Islet of Langerhans (tissue), 1 donor: ENCODE measurements at regions not wholly inside any gene's neighbourhood (a gene's known extent, or its start where the extent isn't known, plus 50 kb on each side); places are given as distances from the start of the nearest gene placed in this dataset.
"Not testable (repeated sequence)": the region's sequence is repeated elsewhere in the genome, so short reads cannot be mapped to it uniquely, and the experiment has no call there.

Source experiments
- FAIRE-seq: peaks from one replicate; lab custom pipeline; 2011; peaks lifted over from hg19 to GRCh38; lab: Jason Lieb, UNC

- FAIRE-seq = no peak
These were observed 213.9 kb downstream of the PRDM9 start for GRCh38 chr5:23721336-23721735.

- FAIRE-seq = no peak
These were observed 219.9 kb downstream of the PRDM9 start for GRCh38 chr5:23727271-23727670.

- FAIRE-seq = no peak
These were observed 222.6 kb downstream of the PRDM9 start for GRCh38 chr5:23730023-23730422.

- FAIRE-seq = no peak
These were observed 232.6 kb downstream of the PRDM9 start for GRCh38 chr5:23740029-23740428.

- no peak for FAIRE-seq
These were observed 235.3 kb downstream of the PRDM9 start for GRCh38 chr5:23742701-23743100.

GRCh38 chr5:23755906-23756305 is 248.5 kb downstream of the PRDM9 start:
- FAIRE-seq = no peak

GRCh38 chr5:23756779-23757178 is 249.4 kb downstream of the PRDM9 start:
- FAIRE-seq = no peak

- FAIRE-seq = no peak
These were observed 255.8 kb downstream of the PRDM9 start for GRCh38 chr5:23763170-23763569.

GRCh38 chr5:23776684-23777083 is 269.3 kb downstream of the PRDM9 start:
- FAIRE-seq = no peak

GRCh38 chr5:23800307-23800706 is 292.9 kb downstream of the PRDM9 start:
- not testable (repeated sequence) for FAIRE-seq

- peak; percentile 82 for FAIRE-seq
These were observed 313.5 kb downstream of the PRDM9 start for GRCh38 chr5:23820765-23821471.

- no peak for FAIRE-seq
These were observed 316.1 kb downstream of the PRDM9 start for GRCh38 chr5:23823521-23823920.

- FAIRE-seq = no peak
These were observed 317.8 kb downstream of the PRDM9 start for GRCh38 chr5:23825196-23825595.

- no peak for FAIRE-seq
These were observed 332.7 kb downstream of the PRDM9 start for GRCh38 chr5:23840083-23840482.

- FAIRE-seq = no peak
These were observed 357.4 kb downstream of the PRDM9 start for GRCh38 chr5:23864786-23865185.

GRCh38 chr5:23877847-23878246 is 370.4 kb downstream of the PRDM9 start:
- FAIRE-seq = no peak

GRCh38 chr5:23884405-23885031 is 377.1 kb downstream of the PRDM9 start:
- FAIRE-seq = no peak

- no peak for FAIRE-seq
These were observed 386.2 kb downstream of the PRDM9 start for GRCh38 chr5:23893561-23893960.

- FAIRE-seq = no peak
These were observed 388.2 kb downstream of the PRDM9 start for GRCh38 chr5:23895614-23896013.

- no peak for FAIRE-seq
These were observed 423.6 kb downstream of the PRDM9 start for GRCh38 chr5:23930985-23931384.

GRCh38 chr5:23951261-23951928 is 444.0 kb downstream of the PRDM9 start:
- not testable (repeated sequence) for FAIRE-seq

GRCh38 chr5:23963449-23963848 is 456.0 kb downstream of the PRDM9 start:
- no peak for FAIRE-seq

GRCh38 chr5:23977365-23977764 is 470.0 kb downstream of the PRDM9 start:
- no peak for FAIRE-seq

- FAIRE-seq = no peak
These were observed 470.6 kb downstream of the PRDM9 start for GRCh38 chr5:23977997-23978396.
